Naive thymus-derived CD4-positive, alpha-beta T cell (primary cell): ENCODE measurements at regions not wholly inside any gene's neighbourhood (a gene's known extent, or its start where the extent isn't known, plus 50 kb on each side); places are given as distances from the start of the nearest gene placed in this dataset.

Experiments
- ATAC-seq: fragments of 150-1000 bp; cut with Tn5 transposase; 2 replicates; pipeline ENCODE4 v1.10.0; 2021; ENCODE audit warnings: mild to moderate bottlenecking, moderate library complexity
- CTCF ChIA-PET: fragments of 350-600 bp; sonication (Branson Sonifier 250); formaldehyde crosslinking; loops from one replicate; lab custom pipeline; 2021; ENCODE audit warnings: antibody characterized with exemption; lab: Charles Lee
- POLR2A ChIA-PET: fragments of 350-600 bp; sonication (Branson Sonifier 250); formaldehyde crosslinking; loops from one replicate; lab custom pipeline; 2021; ENCODE audit warnings: antibody characterized with exemption, inconsistent platforms; lab: Charles Lee
- DNase-seq, 9 donors: peaks; one replicate each; pipeline versions ENCODE4 v3.0.0 to v3.0.0-alpha.2; 2020 to 2022; ENCODE audit warnings: mixed read lengths in 1 of 9
- H3K27ac ChIP-seq: one replicate; pipeline ENCODE4 v1.7.0; 2013; ENCODE audit warnings: mild to moderate bottlenecking, low read depth, low read length, moderate library complexity
- H3K27me3 ChIP-seq, 2 donors: one replicate each; pipeline ENCODE4 v1.7.0; 2013; ENCODE audit warnings: low read length in 2 of 2, mild to moderate bottlenecking in 2 of 2, moderate library complexity in 2 of 2; ENCODE audit not compliant: control insufficient read depth in 2 of 2, insufficient read depth in 2 of 2
- H3K36me3 ChIP-seq, 3 experiments: 1 replicate in 2 of 3; 2 replicates in 1 of 3; pipeline ENCODE4 v1.7.0; 2013; ENCODE audit warnings: low read length in 3 of 3, mild to moderate bottlenecking in 3 of 3, moderate library complexity in 1 of 3; ENCODE audit not compliant: insufficient read depth in 3 of 3, control insufficient read depth in 2 of 3
- H3K4me1 ChIP-seq, 2 donors: one replicate each; pipeline ENCODE4 v1.7.0; 2013; ENCODE audit warnings: low read length in 2 of 2, mild to moderate bottlenecking in 2 of 2, moderate library complexity in 1 of 2; ENCODE audit not compliant: control insufficient read depth in 2 of 2, insufficient read depth in 2 of 2
- H3K4me3 ChIP-seq: 2 replicates; pipeline ENCODE4 v1.7.0; 2013; ENCODE audit warnings: mild to moderate bottlenecking, low read length
- H3K9me3 ChIP-seq, 3 experiments: 1 replicate in 2 of 3; 2 replicates in 1 of 3; pipeline ENCODE4 v1.7.0; 2013; ENCODE audit warnings: low read length in 3 of 3; ENCODE audit not compliant: control insufficient read depth in 2 of 3
- H3K27ac Mint-ChIP-seq, 9 donors: one replicate each; pipeline ENCODE4 v1.8.0; 2020 to 2022; ENCODE audit warnings: mixed read lengths in 9 of 9, mild to moderate bottlenecking in 8 of 9, moderate library complexity in 5 of 9, inconsistent platforms in 2 of 9
- H3K27me3 Mint-ChIP-seq, 5 donors: one replicate each; pipeline ENCODE4 v1.8.0; 2021 to 2022; ENCODE audit warnings: mixed read lengths in 5 of 5, mild to moderate bottlenecking in 1 of 5
- H3K36me3 Mint-ChIP-seq, 5 donors: one replicate each; pipeline ENCODE4 v1.8.0; 2020 to 2022; ENCODE audit warnings: mixed read lengths in 5 of 5, mild to moderate bottlenecking in 3 of 5, inconsistent platforms in 1 of 5
- H3K4me1 Mint-ChIP-seq, 7 donors: one replicate each; pipeline ENCODE4 v1.8.0; 2020 to 2022; ENCODE audit warnings: mixed read lengths in 7 of 7, mild to moderate bottlenecking in 3 of 7, inconsistent platforms in 1 of 7
- H3K4me3 Mint-ChIP-seq, 10 donors: one replicate each; pipeline ENCODE4 v1.8.0; 2020 to 2022; ENCODE audit warnings: mild to moderate bottlenecking in 10 of 10, mixed read lengths in 10 of 10, moderate library complexity in 6 of 10, inconsistent platforms in 2 of 10
- H3K9me3 Mint-ChIP-seq, 11 donors: one replicate each; pipeline ENCODE4 v1.8.0; 2020 to 2022; ENCODE audit warnings: mixed read lengths in 11 of 11, mild to moderate bottlenecking in 4 of 11, inconsistent platforms in 1 of 11, moderate library complexity in 1 of 11
- intact Hi-C, 2 donors: fragments of 100-400 bp; cut with micrococcal nuclease; formaldehyde crosslinking; loops; one replicate each; pipeline ENCODE4 v1.15.1; 2023

DNA sequence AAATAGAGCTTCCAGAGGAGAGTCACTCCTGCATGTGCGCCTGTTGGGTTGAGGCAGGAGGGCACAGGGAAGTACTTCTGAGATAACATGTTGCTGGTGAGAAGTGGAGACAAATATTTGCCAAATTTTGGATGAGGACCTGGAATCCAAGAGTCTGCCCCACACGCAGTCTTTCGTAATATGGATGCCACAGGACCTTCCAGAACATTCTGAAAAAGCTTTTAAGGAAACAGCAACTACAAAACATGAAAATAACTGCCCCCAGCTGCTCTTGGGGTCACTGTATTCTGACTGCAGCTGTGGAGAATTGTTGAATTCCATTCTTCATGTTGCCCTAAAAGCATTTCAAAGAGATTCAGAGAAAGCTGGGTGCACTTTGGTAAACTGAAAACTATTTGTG, 227.5 kb downstream of the C1D start:
- H3K4me3 Mint-ChIP-seq, result no peak overlapping the region
- Histone ChIP-seq H3K36me3 (no peaks in the 10 kb centered on the region), H3K4me1 (no peaks in the 10 kb centered on the region), H3K9me3 (no peaks in the 10 kb centered on the region), H3K27ac (no peak overlapping the region), H3K4me3 (no peak overlapping the region), H3K27me3 (no peaks in the 10 kb centered on the region)
- peaks cover 0 to 7% (median 0%) of the 10 kb centered on the region in 5 donors for H3K27me3 Mint-ChIP-seq
- H3K4me1 Mint-ChIP-seq, result no peaks in the 10 kb centered on the region
- ChIA-PET CTCF (no interaction called here), POLR2A (no interaction called here)
- H3K9me3 Mint-ChIP-seq, result peaks cover 0 to 6% (median 0%) of the 10 kb centered on the region in 11 donors
- no peak for ATAC-seq
- no peaks in the 10 kb centered on the region for H3K36me3 Mint-ChIP-seq
- DNase-seq, result no peak
- intact Hi-C loops, result no loop called here
- no peak overlapping the region for H3K27ac Mint-ChIP-seq

DNA sequence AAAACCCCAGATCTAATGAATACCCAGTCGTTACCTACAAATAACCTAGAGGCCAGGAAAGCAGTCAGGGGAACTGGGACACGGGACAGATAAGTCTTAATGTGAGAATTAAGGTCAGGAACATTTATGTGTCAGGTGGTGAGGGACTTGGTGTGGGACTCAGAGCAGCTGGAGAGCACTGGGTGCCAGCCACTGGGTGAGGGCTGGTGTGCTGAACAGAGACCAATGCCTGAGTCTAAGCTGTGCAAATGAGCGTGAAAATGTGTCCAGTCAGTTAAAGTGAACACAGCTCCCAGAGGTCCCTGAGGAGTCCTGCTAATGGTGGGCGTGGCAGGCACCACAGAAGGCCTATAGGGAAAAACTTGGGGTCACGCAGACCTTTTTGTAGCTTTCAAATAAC, 225.9 kb downstream of the C1D start:
- H3K27me3 ChIP-seq, result no peaks in the 10 kb centered on the region
- no peak overlapping the region for H3K4me3 ChIP-seq
- no peak overlapping the region for H3K27ac ChIP-seq
- no peak overlapping the region for H3K4me3 Mint-ChIP-seq
- ATAC-seq (no peak), DNase-seq (no peak)
- H3K36me3 Mint-ChIP-seq, result no peaks in the 10 kb centered on the region
- intact Hi-C loops, result no loop called here
- ChIA-PET POLR2A (no interaction called here), CTCF (no interaction called here)
- no peaks in the 10 kb centered on the region for H3K36me3 ChIP-seq
- H3K4me1 ChIP-seq, result no peaks in the 10 kb centered on the region
- no peaks in the 10 kb centered on the region for H3K9me3 Mint-ChIP-seq
- no peaks in the 10 kb centered on the region for H3K4me1 Mint-ChIP-seq
- no peak overlapping the region for H3K27ac Mint-ChIP-seq
- H3K9me3 ChIP-seq, result no peaks in the 10 kb centered on the region
- H3K27me3 Mint-ChIP-seq, result peaks cover 0 to 14% (median 0%) of the 10 kb centered on the region in 5 donors

DNA sequence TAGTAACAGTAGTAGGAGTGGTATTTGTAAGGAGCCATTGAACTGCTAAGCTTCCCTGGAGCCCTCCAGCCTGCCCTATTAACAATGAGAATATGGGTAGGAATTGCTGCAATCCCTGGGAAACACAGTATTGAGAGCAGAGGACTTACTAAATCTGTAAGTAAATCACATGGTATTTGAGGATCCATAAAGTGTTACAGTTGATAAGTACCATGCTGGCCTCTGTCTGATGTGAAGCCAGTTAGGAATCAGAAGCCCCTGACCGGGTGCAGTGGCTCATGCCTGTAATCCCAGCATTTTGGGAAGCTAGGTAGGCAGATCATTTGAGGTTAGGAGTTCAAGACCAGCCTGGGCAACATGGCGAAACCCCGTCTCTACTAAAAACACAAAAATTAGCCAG, 224.6 kb downstream of the C1D start:
- intact Hi-C loops, result no loop called here
- Mint-ChIP-seq H3K27ac (no peak overlapping the region), H3K9me3 (no peaks in the 10 kb centered on the region), H3K4me3 (no peak overlapping the region), H3K4me1 (no peaks in the 10 kb centered on the region), H3K36me3 (no peaks in the 10 kb centered on the region), H3K27me3 (peaks cover 0 to 14% (median 5%) of the 10 kb centered on the region in 5 donors)
- no peaks in the 10 kb centered on the region for H3K27me3 ChIP-seq
- H3K4me1 ChIP-seq, result no peaks in the 10 kb centered on the region
- no peaks in the 10 kb centered on the region for H3K9me3 ChIP-seq
- ChIA-PET CTCF (no interaction called here), POLR2A (no interaction called here)
- ATAC-seq, result no peak
- no peaks in the 10 kb centered on the region for H3K36me3 ChIP-seq
- H3K4me3 ChIP-seq, result no peak overlapping the region
- DNase-seq, result no peak
- H3K27ac ChIP-seq, result no peak overlapping the region

DNA sequence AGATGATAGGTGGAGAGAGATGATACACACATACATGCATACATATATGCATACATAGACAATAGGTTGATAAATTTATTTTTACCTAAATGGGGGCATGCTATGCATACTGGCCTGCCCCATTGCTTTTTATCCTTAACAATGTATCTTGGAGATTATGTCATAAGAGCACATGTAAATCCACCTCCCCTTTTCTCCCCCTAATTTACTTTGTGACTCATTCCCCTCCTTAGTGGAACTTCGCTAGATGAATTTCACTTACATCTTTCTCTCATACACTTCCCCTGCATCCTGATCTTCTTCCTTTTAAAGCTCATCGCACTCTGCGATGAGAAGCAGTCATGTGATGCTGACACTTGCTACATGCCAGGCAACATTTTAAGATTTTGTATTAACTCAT, 223.6 kb downstream of the C1D start:
- no peak overlapping the region for H3K4me3 ChIP-seq
- H3K27me3 Mint-ChIP-seq, result peaks cover 0 to 19% (median 11%) of the 10 kb centered on the region in 5 donors
- no peaks in the 10 kb centered on the region for H3K36me3 ChIP-seq
- ATAC-seq, result no peak
- no peaks in the 10 kb centered on the region for H3K9me3 ChIP-seq
- ChIA-PET POLR2A (no interaction called here), CTCF (no interaction called here)
- H3K4me3 Mint-ChIP-seq, result no peak overlapping the region
- no peak overlapping the region for H3K27ac Mint-ChIP-seq
- no peaks in the 10 kb centered on the region for H3K4me1 Mint-ChIP-seq
- H3K36me3 Mint-ChIP-seq, result no peaks in the 10 kb centered on the region
- H3K27ac ChIP-seq, result no peak overlapping the region
- DNase-seq, result no peak
- H3K9me3 Mint-ChIP-seq, result no peaks in the 10 kb centered on the region
- no peaks in the 10 kb centered on the region for H3K4me1 ChIP-seq
- no peaks in the 10 kb centered on the region for H3K27me3 ChIP-seq
- intact Hi-C loops, result no loop called here

DNA sequence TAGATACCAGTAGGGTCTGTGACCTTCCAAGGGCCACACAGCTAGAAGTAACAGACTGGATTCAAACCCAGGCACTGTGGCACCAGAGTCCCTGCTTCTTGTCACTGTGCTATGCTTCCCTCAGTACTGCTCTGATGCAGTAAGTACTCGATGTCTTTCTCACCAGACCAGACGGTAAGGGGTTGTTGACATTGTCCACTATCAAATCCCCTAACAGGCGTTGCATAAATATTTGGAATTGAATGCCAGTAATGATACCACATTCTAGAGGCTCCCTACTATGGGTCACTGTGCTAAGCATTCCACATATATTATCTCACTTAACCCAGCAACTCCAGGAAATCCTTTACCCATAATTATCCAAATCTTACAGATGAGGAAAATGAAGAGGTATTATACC, 223.1 kb downstream of the C1D start:
- no peaks in the 10 kb centered on the region for H3K4me1 Mint-ChIP-seq
- intact Hi-C loops, result no loop called here
- no peaks in the 10 kb centered on the region for H3K36me3 Mint-ChIP-seq
- CTCF ChIA-PET, result no interaction called here
- H3K27ac ChIP-seq, result no peak overlapping the region
- H3K9me3 Mint-ChIP-seq, result peaks cover 0 to 2% (median 0%) of the 10 kb centered on the region in 11 donors
- H3K4me1 ChIP-seq, result no peaks in the 10 kb centered on the region
- DNase-seq (no peak), ATAC-seq (no peak)
- H3K36me3 ChIP-seq, result no peaks in the 10 kb centered on the region
- no peak overlapping the region for H3K27ac Mint-ChIP-seq
- no peak overlapping the region for H3K4me3 Mint-ChIP-seq
- H3K27me3 Mint-ChIP-seq, result peaks cover 0 to 23% (median 13%) of the 10 kb centered on the region in 5 donors
- no peaks in the 10 kb centered on the region for H3K27me3 ChIP-seq
- H3K4me3 ChIP-seq, result no peak overlapping the region
- POLR2A ChIA-PET, result no interaction called here
- H3K9me3 ChIP-seq, result no peaks in the 10 kb centered on the region

DNA sequence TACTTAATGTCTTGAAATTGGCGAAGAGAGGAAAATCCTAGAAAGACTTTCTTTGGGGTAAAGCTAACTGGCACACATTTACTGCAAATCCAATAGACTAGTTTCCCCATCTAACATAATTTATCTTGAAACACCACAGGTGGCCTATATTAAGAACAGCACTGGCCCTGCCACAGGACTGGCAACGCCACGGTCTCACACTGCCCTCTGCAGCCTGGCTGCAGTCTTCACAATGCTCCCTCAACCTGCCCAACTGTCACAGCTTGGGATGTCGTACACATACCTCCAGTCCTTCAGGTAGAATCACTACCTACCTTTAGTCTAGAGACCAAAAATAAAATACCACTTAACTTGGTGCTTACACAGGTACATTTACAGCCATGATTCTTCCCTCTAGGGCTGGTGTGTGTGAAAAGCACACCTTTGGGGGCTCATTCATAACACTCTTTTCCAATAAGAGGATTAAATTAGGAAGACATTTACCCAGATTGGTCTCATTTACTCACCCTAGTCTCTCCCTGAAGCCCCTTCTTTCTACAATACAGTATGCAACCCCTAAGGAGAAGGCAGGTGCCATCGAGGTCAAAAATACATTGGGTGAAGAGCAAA, 222.2 kb downstream of the C1D start:
- Mint-ChIP-seq H3K27me3 (peaks cover 3 to 25% (median 17%) of the 10 kb centered on the region in 5 donors), H3K4me3 (no peak overlapping the region), H3K4me1 (no peaks in the 10 kb centered on the region), H3K27ac (no peak overlapping the region), H3K36me3 (no peaks in the 10 kb centered on the region), H3K9me3 (peaks cover 0 to 2% (median 0%) of the 10 kb centered on the region in 11 donors)
- no peaks in the 10 kb centered on the region for H3K9me3 ChIP-seq
- H3K4me1 ChIP-seq, result no peaks in the 10 kb centered on the region
- no peak overlapping the region for H3K27ac ChIP-seq
- no peak overlapping the region for H3K4me3 ChIP-seq
- peak in 1 of 9 donors; percentile 2 for DNase-seq
- POLR2A ChIA-PET, result no interaction called here
- CTCF ChIA-PET, result no interaction called here
- ATAC-seq, result peak; percentile 48
- no peaks in the 10 kb centered on the region for H3K27me3 ChIP-seq
- intact Hi-C loops, result no loop called here
- H3K36me3 ChIP-seq, result no peaks in the 10 kb centered on the region

DNA sequence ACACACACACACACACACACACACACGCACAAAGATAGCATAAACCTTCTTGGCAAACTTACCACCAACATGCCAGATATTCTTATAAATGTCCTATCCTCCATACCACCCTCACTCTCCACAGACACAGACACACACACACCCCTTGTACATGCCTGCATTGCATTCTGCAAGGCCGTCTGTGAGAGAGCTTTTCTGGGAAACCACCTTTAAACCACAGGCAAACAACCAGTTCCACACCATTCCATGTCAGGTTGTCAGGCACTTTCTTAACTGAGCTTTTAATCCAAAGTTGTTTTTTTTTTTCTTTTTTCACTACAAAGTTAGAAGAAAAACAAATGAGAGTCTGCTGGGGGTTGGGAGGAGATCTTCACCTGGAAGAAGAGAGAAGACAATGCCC, 221.1 kb downstream of the C1D start:
- Mint-ChIP-seq H3K4me3 (no peak overlapping the region), H3K27me3 (peaks cover 4 to 25% (median 19%) of the 10 kb centered on the region in 5 donors), H3K36me3 (no peaks in the 10 kb centered on the region), H3K27ac (no peak overlapping the region), H3K4me1 (no peaks in the 10 kb centered on the region), H3K9me3 (peaks cover 0 to 2% (median 0%) of the 10 kb centered on the region in 11 donors)
- intact Hi-C loops, result no loop called here
- CTCF ChIA-PET, result no interaction called here
- H3K27ac ChIP-seq, result no peak overlapping the region
- H3K4me3 ChIP-seq, result no peak overlapping the region
- peaks cover 0 to 5% of the 10 kb centered on the region in 2 donors for H3K27me3 ChIP-seq
- POLR2A ChIA-PET, result no interaction called here
- H3K4me1 ChIP-seq, result no peaks in the 10 kb centered on the region
- H3K9me3 ChIP-seq, result no peaks in the 10 kb centered on the region
- DNase-seq, result no peak
- no peaks in the 10 kb centered on the region for H3K36me3 ChIP-seq
- ATAC-seq, result no peak
